OCI-LY7 (cell line): ENCODE measurements at regions not wholly inside any gene's neighbourhood (a gene's known extent, or its start where the extent isn't known, plus 50 kb on each side); places are given as distances from the start of the nearest gene placed in this dataset.

ENCODE experiments used
- EZH2phosphoT487 ChIP-seq: fragments of 200-600 bp; sonication (generic); IDR thresholded peaks from 2 replicates; pipeline ENCODE4 v1.6.1; 2018; ENCODE audit warnings: low read depth, borderline replicate concordance, mild to moderate bottlenecking, mixed run types, antibody characterized with exemption, low read length, moderate library complexity, mixed read lengths
- TF ChIP-seq, protein P1 (sequence below): fragments of 200-600 bp; sonication (generic); conservative IDR thresholded peaks from 2 replicates; pipeline ENCODE4 v1.5.1; 2014; ENCODE audit warnings: mild to moderate bottlenecking, antibody characterized with exemption, low read length, moderate library complexity, mixed read lengths

- TF ChIP-seq, protein P1, sequence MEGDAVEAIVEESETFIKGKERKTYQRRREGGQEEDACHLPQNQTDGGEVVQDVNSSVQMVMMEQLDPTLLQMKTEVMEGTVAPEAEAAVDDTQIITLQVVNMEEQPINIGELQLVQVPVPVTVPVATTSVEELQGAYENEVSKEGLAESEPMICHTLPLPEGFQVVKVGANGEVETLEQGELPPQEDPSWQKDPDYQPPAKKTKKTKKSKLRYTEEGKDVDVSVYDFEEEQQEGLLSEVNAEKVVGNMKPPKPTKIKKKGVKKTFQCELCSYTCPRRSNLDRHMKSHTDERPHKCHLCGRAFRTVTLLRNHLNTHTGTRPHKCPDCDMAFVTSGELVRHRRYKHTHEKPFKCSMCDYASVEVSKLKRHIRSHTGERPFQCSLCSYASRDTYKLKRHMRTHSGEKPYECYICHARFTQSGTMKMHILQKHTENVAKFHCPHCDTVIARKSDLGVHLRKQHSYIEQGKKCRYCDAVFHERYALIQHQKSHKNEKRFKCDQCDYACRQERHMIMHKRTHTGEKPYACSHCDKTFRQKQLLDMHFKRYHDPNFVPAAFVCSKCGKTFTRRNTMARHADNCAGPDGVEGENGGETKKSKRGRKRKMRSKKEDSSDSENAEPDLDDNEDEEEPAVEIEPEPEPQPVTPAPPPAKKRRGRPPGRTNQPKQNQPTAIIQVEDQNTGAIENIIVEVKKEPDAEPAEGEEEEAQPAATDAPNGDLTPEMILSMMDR = no peak
- TF ChIP-seq EZH2phosphoT487 = no peak
Observed at GRCh38 chr14:66197276-66197675, 288.9 kb upstream of the CCDC196 start.
